ENCODE measurements at regions not wholly inside any gene's neighbourhood (a gene's known extent, or its start where the extent isn't known, plus 50 kb on each side); places are given as distances from the start of the nearest gene placed in this dataset.
A peak's percentile ranks its signal among the peaks of the same experiment; 100 is the strongest.

- no peak for TF ChIP-seq CTCF (IDR thresholded peaks at IDR 0.05)
- TF ChIP-seq POLR2AphosphoS5 (IDR thresholded peaks at IDR 0.05): peak in 2 of 3 donors; percentile 16 to 62
- TF ChIP-seq POLR2A (IDR thresholded peaks at IDR 0.05): no peak
Observed at GRCh38 chr7:41065663-41066062, 637.2 kb downstream of the INHBA start.

All from breast epithelium (tissue), 3 donors.